NCI-H2171 (cell line): ENCODE measurements at regions not wholly inside any gene's neighbourhood (a gene's known extent, or its start where the extent isn't known, plus 50 kb on each side); places are given as distances from the start of the nearest gene placed in this dataset.

ENCODE experiments used
- DNase-seq: peaks from one replicate; lab custom pipeline; 2025; lab: John Stamatoyannopoulos, UW

DNA sequence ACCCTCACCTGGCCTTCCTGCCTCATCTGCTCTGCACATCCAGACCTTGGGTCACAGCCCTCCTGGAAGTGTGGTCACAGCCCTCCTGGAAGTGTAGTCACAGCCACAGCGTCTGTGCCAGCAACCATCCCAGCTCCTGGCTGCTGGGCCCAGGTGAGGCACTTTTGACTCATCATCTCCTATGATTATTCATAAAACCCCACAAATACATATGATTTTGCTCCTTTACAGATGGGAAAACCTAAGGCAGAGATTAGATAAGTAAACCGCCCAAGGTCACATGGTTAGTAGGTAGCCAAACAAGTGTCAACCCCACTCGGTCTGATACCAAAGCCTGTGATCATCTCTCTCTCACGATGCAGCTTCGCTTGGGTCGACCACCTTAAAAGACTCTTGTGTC lies 94.3 kb downstream of the PRLHR start:
- no peak for DNase-seq

DNA sequence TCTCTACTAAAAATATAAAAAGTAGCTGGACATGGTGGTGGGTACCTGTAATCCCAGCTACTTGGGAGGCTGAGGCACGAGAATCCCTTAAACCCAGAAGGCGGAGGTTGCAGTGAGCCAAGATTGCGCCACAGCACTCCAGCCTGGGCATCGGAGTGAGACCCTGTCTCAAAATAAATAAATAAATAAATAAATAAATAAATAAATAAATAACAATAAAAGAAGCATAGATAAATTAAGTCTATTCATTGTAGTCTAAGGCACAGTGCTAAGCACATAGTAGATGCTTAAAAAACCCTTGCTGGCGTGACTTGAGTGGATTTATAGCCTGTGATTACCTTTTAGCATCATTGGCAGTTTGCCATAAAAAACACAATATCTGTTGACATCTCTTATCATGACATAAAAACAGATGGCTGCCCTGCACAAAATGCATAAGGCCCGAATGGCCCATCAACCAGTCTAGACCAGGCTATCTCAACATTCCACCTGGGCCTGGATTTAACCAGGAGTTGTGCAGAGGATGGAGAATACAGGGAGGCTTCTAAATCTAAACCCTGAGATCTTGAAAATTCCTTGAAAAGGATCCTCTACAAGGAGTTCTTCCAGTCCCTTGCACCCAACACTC lies 94.9 kb downstream of the PRLHR start:
- DNase-seq: no peak

DNA sequence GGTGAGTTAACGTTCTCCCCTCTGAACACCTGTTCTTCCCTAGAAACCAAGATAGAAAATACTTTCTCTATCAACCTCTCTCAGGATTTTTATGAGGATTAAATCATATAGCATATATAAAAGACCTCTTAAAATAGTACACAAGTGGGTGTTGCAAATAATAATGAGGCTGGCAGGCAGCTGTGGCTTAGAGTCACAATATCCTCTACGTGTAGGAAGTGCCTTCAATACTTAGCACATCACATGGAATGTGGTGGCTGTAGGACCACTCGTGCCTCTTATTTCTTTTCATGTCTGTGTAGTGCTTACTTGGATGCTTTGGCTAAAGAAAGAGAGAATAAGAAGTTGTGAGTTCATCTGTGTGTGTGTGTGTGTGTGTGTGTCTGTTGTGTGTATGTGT lies 96.3 kb downstream of the PRLHR start:
- no peak for DNase-seq

DNA sequence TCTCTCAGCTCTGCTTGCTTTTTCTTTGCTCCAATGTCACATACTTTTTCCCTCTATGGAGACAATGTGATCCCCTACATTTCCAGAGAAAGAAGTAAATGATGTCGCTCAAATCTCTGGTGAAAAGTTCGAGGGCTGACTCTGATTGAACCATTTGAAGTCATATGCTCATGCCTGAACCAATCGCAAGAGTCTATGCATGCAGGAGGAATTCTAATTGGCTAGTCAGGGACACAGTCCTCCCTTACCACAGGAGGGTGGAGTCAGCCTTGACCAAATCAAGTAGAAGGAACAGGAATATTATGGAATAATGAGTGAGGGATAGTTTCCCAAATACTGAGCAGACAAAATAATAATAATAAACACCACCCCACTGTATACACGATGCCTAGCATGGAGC lies 96.8 kb downstream of the PRLHR start:
- no peak for DNase-seq

DNA sequence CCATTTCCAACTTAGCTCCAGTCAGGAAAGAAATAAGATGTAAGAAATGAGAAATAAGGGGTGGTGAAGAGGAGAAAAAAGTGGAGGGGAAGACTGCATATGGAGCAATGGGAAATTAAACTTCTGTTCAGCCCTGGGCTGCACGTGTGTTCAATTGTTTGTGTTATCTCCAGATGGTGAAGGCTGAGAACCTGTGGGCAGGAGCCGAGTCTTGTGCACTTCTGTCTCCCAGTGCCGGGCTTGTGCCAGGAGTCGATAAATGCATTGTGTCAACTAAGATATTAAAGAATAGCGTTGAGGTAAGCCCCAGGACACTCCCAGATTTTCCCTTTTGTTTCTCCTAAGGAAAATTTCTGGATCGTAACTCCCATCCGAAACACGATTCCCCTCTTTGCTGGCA lies 98.2 kb downstream of the PRLHR start:
- peak; percentile 13 for DNase-seq

- DNase-seq: no peak
Observed at GRCh38 chr10:118496525-118496924, 98.9 kb downstream of the PRLHR start.

DNA sequence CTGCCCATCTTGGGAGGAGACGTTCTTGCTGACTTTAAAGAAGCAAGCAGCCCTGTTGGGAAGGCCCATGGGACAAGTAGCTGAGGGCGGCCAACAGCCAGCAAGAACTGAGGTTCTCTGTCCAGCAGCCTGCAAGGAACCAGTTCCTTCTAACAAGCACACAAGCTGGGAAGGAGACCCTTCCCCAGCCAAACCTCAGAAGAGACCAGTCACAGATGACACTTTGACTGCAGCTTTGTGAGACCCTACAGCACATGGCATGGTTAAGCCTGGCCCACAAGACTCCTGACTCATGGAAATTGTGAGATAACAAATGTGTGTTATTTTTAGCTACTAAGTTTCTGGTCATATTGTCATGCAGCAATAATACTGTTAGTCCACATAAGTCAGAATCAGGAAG lies 99.9 kb downstream of the PRLHR start:
- no peak for DNase-seq

GRCh38 chr10:118491055-118491454 lies 104.4 kb downstream of the PRLHR start:
- DNase-seq: no peak

DNA sequence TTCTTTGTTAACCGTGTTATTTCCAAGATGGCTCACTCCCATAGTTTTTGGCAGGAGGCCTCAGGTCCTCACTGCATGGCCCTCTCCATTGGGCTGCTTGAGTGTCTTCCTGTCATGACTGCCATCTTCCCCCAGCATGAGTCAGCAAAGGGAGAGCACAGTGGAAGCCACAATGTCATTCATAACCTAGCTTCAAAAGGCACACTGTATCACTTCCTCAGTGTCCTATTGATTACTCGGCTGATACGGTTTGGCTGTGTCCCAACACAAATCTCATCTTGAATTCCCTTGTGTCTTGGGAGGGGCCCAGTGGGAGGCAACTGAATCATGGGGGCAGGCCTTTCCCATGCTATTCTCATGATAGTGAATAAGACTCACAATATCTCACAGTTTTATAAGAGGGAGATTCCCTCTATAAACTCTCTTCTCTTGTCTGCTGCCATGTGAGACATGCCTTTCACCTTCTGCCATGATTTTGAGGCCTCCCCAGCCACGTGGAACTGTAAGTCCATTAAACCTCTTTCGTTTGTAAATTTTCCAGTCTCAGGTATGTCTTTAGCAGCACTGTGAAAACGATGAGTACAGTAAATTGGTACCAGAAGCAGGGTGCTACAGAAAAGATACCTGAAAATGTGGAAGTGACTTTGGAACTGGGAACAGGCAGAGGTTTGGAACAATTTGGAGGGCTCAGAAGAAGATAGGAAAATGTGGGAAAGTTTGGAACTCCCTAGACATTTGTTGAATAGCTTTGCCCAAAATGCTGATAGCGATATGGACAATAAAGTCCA lies 106.5 kb downstream of the PRLHR start:
- no peak for DNase-seq

DNA sequence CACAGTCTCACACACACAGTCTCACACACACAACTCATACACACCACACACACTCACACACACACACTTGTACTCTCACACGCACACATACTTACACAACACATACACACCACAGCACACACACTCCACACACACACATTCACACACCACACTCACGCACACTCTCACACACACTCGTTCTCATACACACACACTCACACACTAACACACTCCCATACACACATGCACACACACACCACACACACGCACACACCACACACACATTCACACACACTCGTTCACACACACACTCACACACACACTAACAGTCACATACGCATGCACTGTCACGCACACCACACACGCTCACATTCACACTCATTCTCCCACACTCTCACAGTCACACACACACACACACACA lies 109.8 kb downstream of the PRLHR start:
- no peak for DNase-seq

DNA sequence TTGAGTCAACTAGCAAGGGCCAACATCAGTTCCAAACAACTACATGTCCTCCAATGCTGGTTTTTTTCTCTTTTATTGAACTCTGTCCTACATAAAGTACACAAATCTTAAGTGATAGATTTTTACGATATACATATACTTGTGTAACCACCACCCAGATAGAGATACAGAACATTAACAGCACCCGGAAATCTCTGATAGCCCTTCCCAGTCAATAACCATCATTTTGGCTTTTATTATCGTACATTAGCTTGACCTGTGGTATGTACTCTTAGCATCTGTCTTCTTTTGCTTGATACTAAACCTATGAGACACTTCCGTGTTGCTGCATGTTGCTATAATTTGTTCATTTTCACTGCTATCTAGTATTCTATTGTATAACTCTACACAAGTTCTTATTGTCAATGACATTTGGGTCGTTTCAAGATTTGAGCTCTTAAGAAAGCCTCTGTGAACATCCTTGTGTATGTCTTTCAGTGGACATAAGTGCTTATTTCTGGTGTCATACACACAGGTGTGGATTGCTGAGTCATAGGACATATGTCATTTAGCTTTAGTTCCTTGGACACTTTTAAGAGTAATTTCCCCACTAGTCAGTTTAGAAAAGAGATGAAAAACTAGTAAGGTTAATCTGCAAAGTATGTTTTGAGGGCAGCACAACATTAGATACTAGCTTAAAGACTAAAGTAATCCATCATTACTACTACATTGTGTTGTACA lies 111.1 kb downstream of the PRLHR start:
- DNase-seq: no peak

DNA sequence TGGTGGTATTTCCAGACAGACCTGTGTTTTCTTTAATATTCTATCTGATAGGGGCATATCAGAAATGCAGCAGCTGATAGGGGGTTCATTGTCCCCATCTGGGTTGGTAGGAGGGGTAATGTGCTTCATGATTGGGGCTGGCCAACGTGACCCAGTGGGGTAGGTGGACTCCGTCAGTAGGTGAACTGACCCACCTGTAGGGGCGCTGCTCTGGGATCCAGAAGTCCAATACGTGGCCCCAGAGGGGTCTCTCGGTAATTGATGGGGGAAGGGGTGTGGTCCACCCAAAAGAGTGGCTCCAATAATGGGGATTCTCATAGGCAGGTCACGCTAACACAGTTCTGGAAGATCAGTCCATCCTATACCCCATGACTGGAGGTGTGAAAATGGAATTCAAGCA lies 112.0 kb downstream of the PRLHR start:
- DNase-seq: no peak

GRCh38 chr10:118482393-118483331 lies 112.8 kb downstream of the PRLHR start:
- DNase-seq: no peak

- DNase-seq: no peak
Observed at GRCh38 chr10:118481871-118482270, 113.6 kb downstream of the PRLHR start.

DNA sequence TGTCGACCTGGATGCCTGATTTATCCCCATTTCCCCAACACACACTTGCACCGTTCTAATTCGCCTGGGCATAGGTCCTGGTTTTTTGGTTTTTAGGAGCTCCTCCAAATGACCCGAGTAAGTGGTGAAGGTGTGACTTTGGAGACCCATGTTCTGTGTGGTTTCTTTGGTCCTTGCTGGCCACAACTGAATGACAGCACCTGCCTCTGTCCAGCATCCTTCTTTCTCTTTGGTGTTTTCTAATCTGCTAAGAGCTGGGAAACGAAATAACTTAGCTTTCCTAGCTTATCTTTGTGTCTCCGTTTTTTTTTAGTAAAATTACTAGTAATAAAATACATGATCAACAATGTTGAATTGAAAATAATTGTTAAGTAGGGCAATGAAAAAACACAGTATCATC lies 120.2 kb downstream of the PRLHR start:
- no peak for DNase-seq

DNA sequence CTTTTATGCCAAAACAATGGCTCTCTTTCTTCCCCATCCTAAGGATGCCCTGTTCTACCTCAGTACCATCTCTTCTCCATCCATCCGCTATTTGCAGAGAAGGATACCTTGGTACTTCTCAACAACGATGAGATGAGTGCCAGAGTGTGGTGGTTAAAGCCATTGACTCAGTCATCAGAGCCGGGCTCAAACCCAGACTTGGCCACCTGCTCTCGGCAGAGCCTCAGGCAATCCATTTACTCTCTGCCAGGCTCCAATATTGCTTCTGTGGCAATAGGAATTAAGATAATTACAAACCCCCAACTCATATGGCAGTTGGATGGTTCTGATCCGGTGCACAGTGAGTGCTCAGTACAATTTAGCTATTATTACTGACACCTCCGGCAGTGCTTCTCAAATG lies 121.3 kb downstream of the PRLHR start:
- DNase-seq: no peak

- DNase-seq: no peak
Observed at GRCh38 chr10:118473305-118473960, 122.0 kb downstream of the PRLHR start.

DNA sequence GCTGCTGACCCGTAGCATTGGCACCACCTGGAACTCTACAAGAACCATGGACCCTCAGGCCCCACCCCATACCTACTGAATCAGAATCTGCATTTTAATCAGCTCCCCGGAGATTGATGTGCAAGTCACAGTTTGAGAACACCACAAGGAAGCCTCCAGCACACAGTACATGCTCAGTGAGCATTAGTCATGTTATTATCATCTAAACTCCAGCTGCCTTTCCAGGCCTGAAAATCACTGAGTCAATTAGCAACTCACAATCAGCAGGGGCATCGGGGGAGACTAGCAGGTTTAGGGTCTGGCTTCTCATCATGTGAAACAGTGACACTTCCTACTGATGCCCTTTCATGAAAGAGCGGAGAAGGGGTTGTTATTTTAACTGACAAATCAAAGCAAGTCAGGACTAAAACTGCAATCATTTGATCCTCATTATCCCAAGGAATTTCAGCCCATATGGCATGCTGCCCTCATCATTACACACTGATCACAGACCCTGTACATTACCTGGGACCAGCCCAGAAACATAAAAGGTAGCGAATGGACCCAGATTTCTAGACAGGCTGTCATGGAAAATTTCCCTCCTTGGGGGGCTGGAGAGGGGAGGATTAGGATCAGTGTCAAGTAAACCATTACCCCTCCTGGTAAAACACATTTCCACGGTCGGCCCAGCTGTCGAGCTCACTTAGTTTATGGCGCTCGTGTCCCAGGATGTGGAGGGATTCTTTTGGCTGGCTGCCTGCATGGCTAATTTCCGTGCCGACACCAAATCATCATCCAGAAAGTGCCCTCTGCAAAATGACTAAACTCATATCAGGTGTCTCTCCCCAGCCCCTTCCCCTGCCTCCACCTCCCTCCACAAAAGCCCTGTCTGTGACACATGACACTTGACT lies 122.8 kb downstream of the PRLHR start:
- DNase-seq: peak; percentile 77

DNA sequence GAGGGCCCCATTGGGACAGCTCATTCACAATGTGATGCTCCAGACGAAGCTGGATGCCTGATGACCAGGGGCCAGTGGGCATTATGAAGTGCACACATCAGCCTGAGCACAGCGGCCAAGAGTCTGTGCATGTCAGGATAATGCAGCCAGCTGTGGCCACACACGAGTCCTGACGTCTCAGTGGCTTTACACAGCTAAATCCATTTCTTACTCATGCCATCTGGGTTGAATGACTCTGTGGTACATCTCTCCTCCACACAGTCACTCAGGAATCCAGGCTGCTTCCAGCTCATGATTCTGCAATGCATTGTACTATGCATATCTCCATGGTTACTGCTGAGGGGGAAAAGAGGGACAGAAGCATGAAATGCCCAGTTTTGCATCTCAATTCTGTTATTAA lies 123.6 kb downstream of the PRLHR start:
- DNase-seq: no peak

DNA sequence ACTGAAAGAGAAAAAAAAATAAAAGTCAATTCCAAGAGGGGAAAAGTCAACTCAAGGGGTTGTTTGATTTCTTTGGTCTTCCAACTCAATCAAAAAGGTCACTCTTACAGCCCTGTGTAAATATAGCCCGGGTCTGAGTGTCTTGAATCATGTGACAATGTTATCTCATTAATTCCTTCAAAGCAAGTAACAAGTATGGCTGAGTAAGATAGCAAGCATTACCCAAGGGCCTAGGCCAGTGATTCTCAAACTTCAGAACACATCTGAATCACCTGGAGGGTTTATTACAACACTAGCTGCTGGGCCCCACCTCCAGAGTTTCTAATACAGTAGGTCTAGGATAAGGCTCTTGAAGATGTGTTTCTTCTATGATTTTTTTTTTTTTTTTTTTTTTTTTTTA lies 125.0 kb downstream of the PRLHR start:
- no peak for DNase-seq

- DNase-seq: no peak
Observed at GRCh38 chr10:118467200-118467599, 125.1 kb upstream of the FAM204A start.
